ENCODE measurements at regions not wholly inside any gene's neighbourhood (a gene's known extent, or its start where the extent isn't known, plus 50 kb on each side); places are given as distances from the start of the nearest gene placed in this dataset.

- Histone ChIP-seq H3K9me3 (ENCODE audit: control extremely low read depth in 1 of 5, control insufficient read depth in 4 of 5, insufficient read depth in 2 of 5, low read depth in 1 of 5, low read length in 4 of 5) (no peaks in the 10 kb centered on the region), H3K27me3 (replicated peaks in 2 of 5; ENCODE audit: control insufficient read depth in 4 of 5, insufficient read depth in 5 of 5, low read length in 4 of 5) (no peaks in the 10 kb centered on the region), H3K36me3 (ENCODE audit: control insufficient read depth in 4 of 4, insufficient read depth in 4 of 4, low read length in 3 of 4) (no peaks in the 10 kb centered on the region), H3K4me1 (ENCODE audit: control extremely low read depth in 1 of 4, control insufficient read depth in 4 of 4, insufficient read depth in 4 of 4, low read length in 3 of 4) (no peaks in the 10 kb centered on the region), H3K27ac (ENCODE audit: insufficient read depth in 1 of 2, low read depth in 1 of 2, low read length in 2 of 2, poor library complexity in 1 of 2, severe bottlenecking in 2 of 2) (no peak overlapping the region), H3K4me3 (ENCODE audit: control insufficient read depth in 1 of 7, extremely low read depth in 1 of 7, insufficient read depth in 4 of 7, low read depth in 2 of 7, low read length in 6 of 7) (no peak overlapping the region)
- ChIA-PET CTCF (interaction anchor here (0.9 to 2.5 kb wide), 5 partner anchors 8 to 1386 kb away, joined by 3 to 11 read pairs (median 3); no protein-coding TSS in a partner anchor), POLR2A (no interaction called here)
- WGBS (ENCODE audit: insufficient coverage): no CpG with 5 or more reads among the region's 2 CpGs
- DNase-seq: peak; percentile 17 to 57 (median 43)
These were observed 207.1 kb downstream of the NUF2 start for GRCh38 chr1:163528710-163529348.

- WGBS (ENCODE audit: insufficient coverage): 100% methylated on average over 2 of the region's 2 CpGs
- H3K27me3 ChIP-seq (replicated peaks in 2 of 5; ENCODE audit: control insufficient read depth in 4 of 5, insufficient read depth in 5 of 5, low read length in 4 of 5): no peaks in the 10 kb centered on the region
- ChIA-PET POLR2A (interaction anchor here (0.6 kb wide), 1 partner anchor 1876 kb away, joined by 3 read pairs; no protein-coding TSS in a partner anchor), CTCF (interaction anchor here (1.4 to 1.6 kb wide), 2 partner anchors 21 to 1542 kb away, joined by 3 to 6 read pairs; no protein-coding TSS in a partner anchor)
- no peaks in the 10 kb centered on the region for H3K4me1 ChIP-seq (ENCODE audit: control extremely low read depth in 1 of 4, control insufficient read depth in 4 of 4, insufficient read depth in 4 of 4, low read length in 3 of 4)
- H3K4me3 ChIP-seq (ENCODE audit: control insufficient read depth in 1 of 7, extremely low read depth in 1 of 7, insufficient read depth in 4 of 7, low read depth in 2 of 7, low read length in 6 of 7): no peak overlapping the region
- DNase-seq: no peak
- no peaks in the 10 kb centered on the region for H3K9me3 ChIP-seq (ENCODE audit: control extremely low read depth in 1 of 5, control insufficient read depth in 4 of 5, insufficient read depth in 2 of 5, low read depth in 1 of 5, low read length in 4 of 5)
- H3K36me3 ChIP-seq (ENCODE audit: control insufficient read depth in 4 of 4, insufficient read depth in 4 of 4, low read length in 3 of 4): no peaks in the 10 kb centered on the region
- no peak overlapping the region for H3K27ac ChIP-seq (ENCODE audit: insufficient read depth in 1 of 2, low read depth in 1 of 2, low read length in 2 of 2, poor library complexity in 1 of 2, severe bottlenecking in 2 of 2)
These were observed 209.6 kb downstream of the NUF2 start for GRCh38 chr1:163531345-163531744.

- H3K27ac ChIP-seq (ENCODE audit: insufficient read depth in 1 of 2, low read depth in 1 of 2, low read length in 2 of 2, poor library complexity in 1 of 2, severe bottlenecking in 2 of 2): no peak overlapping the region
- ChIA-PET CTCF (interaction anchor here (0.9 to 1.2 kb wide), 3 partner anchors 12 to 1538 kb away, joined by 3 read pairs; no protein-coding TSS in a partner anchor), POLR2A (interaction anchor here (0.6 kb wide), 2 partner anchors 10 to 1216 kb away, joined by 3 to 5 read pairs; no protein-coding TSS in a partner anchor)
- no peaks in the 10 kb centered on the region for H3K27me3 ChIP-seq (replicated peaks in 2 of 5; ENCODE audit: control insufficient read depth in 4 of 5, insufficient read depth in 5 of 5, low read length in 4 of 5)
- no peak overlapping the region for H3K4me3 ChIP-seq (ENCODE audit: control insufficient read depth in 1 of 7, extremely low read depth in 1 of 7, insufficient read depth in 4 of 7, low read depth in 2 of 7, low read length in 6 of 7)
- no peaks in the 10 kb centered on the region for H3K4me1 ChIP-seq (ENCODE audit: control extremely low read depth in 1 of 4, control insufficient read depth in 4 of 4, insufficient read depth in 4 of 4, low read length in 3 of 4)
- DNase-seq: no peak
- H3K9me3 ChIP-seq (ENCODE audit: control extremely low read depth in 1 of 5, control insufficient read depth in 4 of 5, insufficient read depth in 2 of 5, low read depth in 1 of 5, low read length in 4 of 5): no peaks in the 10 kb centered on the region
- 100% methylated on average over 1 of the region's 5 CpGs for WGBS (ENCODE audit: insufficient coverage)
- no peaks in the 10 kb centered on the region for H3K36me3 ChIP-seq (ENCODE audit: control insufficient read depth in 4 of 4, insufficient read depth in 4 of 4, low read length in 3 of 4)
These were observed 213.6 kb downstream of the NUF2 start for GRCh38 chr1:163535401-163535800.

- peak; percentile 3 to 10 (median 4) for DNase-seq
These were observed 214.1 kb downstream of the NUF2 start for GRCh38 chr1:163535807-163536206.

GRCh38 chr1:163537809-163538208, 216.1 kb downstream of the NUF2 start:
- H3K9me3 ChIP-seq (ENCODE audit: control extremely low read depth in 1 of 5, control insufficient read depth in 4 of 5, insufficient read depth in 2 of 5, low read depth in 1 of 5, low read length in 4 of 5): no peaks in the 10 kb centered on the region
- ChIA-PET CTCF (interaction anchor here (1.0 to 2.6 kb wide), 2 partner anchors 9 to 1535 kb away, joined by 3 to 11 read pairs; no protein-coding TSS in a partner anchor), POLR2A (no interaction called here)
- no peaks in the 10 kb centered on the region for H3K4me1 ChIP-seq (ENCODE audit: control extremely low read depth in 1 of 4, control insufficient read depth in 4 of 4, insufficient read depth in 4 of 4, low read length in 3 of 4)
- H3K27ac ChIP-seq (ENCODE audit: insufficient read depth in 1 of 2, low read depth in 1 of 2, low read length in 2 of 2, poor library complexity in 1 of 2, severe bottlenecking in 2 of 2): no peak overlapping the region
- no peaks in the 10 kb centered on the region for H3K27me3 ChIP-seq (replicated peaks in 2 of 5; ENCODE audit: control insufficient read depth in 4 of 5, insufficient read depth in 5 of 5, low read length in 4 of 5)
- H3K36me3 ChIP-seq (ENCODE audit: control insufficient read depth in 4 of 4, insufficient read depth in 4 of 4, low read length in 3 of 4): no peaks in the 10 kb centered on the region
- no CpG with 5 or more reads among the region's 1 CpG for WGBS (ENCODE audit: insufficient coverage)
- no peak for DNase-seq
- no peak overlapping the region for H3K4me3 ChIP-seq (ENCODE audit: control insufficient read depth in 1 of 7, extremely low read depth in 1 of 7, insufficient read depth in 4 of 7, low read depth in 2 of 7, low read length in 6 of 7)

More at GRCh38 chr1:163535807-163536206, 214.1 kb downstream of the NUF2 start:
- WGBS (ENCODE audit: insufficient coverage): no CpG with 5 or more reads among the region's 3 CpGs
- Histone ChIP-seq H3K27me3 (replicated peaks in 2 of 5; ENCODE audit: control insufficient read depth in 4 of 5, insufficient read depth in 5 of 5, low read length in 4 of 5) (no peaks in the 10 kb centered on the region), H3K27ac (ENCODE audit: insufficient read depth in 1 of 2, low read depth in 1 of 2, low read length in 2 of 2, poor library complexity in 1 of 2, severe bottlenecking in 2 of 2) (no peak overlapping the region), H3K9me3 (ENCODE audit: control extremely low read depth in 1 of 5, control insufficient read depth in 4 of 5, insufficient read depth in 2 of 5, low read depth in 1 of 5, low read length in 4 of 5) (no peaks in the 10 kb centered on the region), H3K4me1 (ENCODE audit: control extremely low read depth in 1 of 4, control insufficient read depth in 4 of 4, insufficient read depth in 4 of 4, low read length in 3 of 4) (no peaks in the 10 kb centered on the region), H3K4me3 (ENCODE audit: control insufficient read depth in 1 of 7, extremely low read depth in 1 of 7, insufficient read depth in 4 of 7, low read depth in 2 of 7, low read length in 6 of 7) (no peak overlapping the region), H3K36me3 (ENCODE audit: control insufficient read depth in 4 of 4, insufficient read depth in 4 of 4, low read length in 3 of 4) (no peaks in the 10 kb centered on the region)
- ChIA-PET CTCF (interaction anchor here (0.6 to 1.2 kb wide), 3 partner anchors 13 to 1537 kb away, joined by 3 read pairs; no protein-coding TSS in a partner anchor), POLR2A (interaction anchor here (0.6 kb wide), 1 partner anchor 1216 kb away, joined by 3 read pairs; no protein-coding TSS in a partner anchor)

- Histone ChIP-seq H3K9me3 (ENCODE audit: control extremely low read depth in 1 of 5, control insufficient read depth in 4 of 5, insufficient read depth in 2 of 5, low read depth in 1 of 5, low read length in 4 of 5) (no peaks in the 10 kb centered on the region), H3K36me3 (ENCODE audit: control insufficient read depth in 4 of 4, insufficient read depth in 4 of 4, low read length in 3 of 4) (no peaks in the 10 kb centered on the region), H3K4me3 (ENCODE audit: control insufficient read depth in 1 of 7, extremely low read depth in 1 of 7, insufficient read depth in 4 of 7, low read depth in 2 of 7, low read length in 6 of 7) (no peak overlapping the region), H3K4me1 (ENCODE audit: control extremely low read depth in 1 of 4, control insufficient read depth in 4 of 4, insufficient read depth in 4 of 4, low read length in 3 of 4) (no peaks in the 10 kb centered on the region), H3K27ac (ENCODE audit: insufficient read depth in 1 of 2, low read depth in 1 of 2, low read length in 2 of 2, poor library complexity in 1 of 2, severe bottlenecking in 2 of 2) (no peak overlapping the region), H3K27me3 (replicated peaks in 2 of 5; ENCODE audit: control insufficient read depth in 4 of 5, insufficient read depth in 5 of 5, low read length in 4 of 5) (no peaks in the 10 kb centered on the region)
- no peak for DNase-seq
- POLR2A ChIA-PET: no interaction called here
- CTCF ChIA-PET: interaction anchor here (2.6 kb wide), 1 partner anchor 10 kb away, joined by 11 read pairs; no protein-coding TSS in a partner anchor
- WGBS (ENCODE audit: insufficient coverage): 94% methylated on average over 3 of the region's 4 CpGs
These were observed 216.9 kb downstream of the NUF2 start for GRCh38 chr1:163538667-163539066.

- Histone ChIP-seq H3K36me3 (ENCODE audit: control insufficient read depth in 4 of 4, insufficient read depth in 4 of 4, low read length in 3 of 4) (no peaks in the 10 kb centered on the region), H3K4me1 (ENCODE audit: control extremely low read depth in 1 of 4, control insufficient read depth in 4 of 4, insufficient read depth in 4 of 4, low read length in 3 of 4) (no peaks in the 10 kb centered on the region), H3K9me3 (ENCODE audit: control extremely low read depth in 1 of 5, control insufficient read depth in 4 of 5, insufficient read depth in 2 of 5, low read depth in 1 of 5, low read length in 4 of 5) (no peaks in the 10 kb centered on the region), H3K27me3 (replicated peaks in 2 of 5; ENCODE audit: control insufficient read depth in 4 of 5, insufficient read depth in 5 of 5, low read length in 4 of 5) (no peaks in the 10 kb centered on the region), H3K27ac (ENCODE audit: insufficient read depth in 1 of 2, low read depth in 1 of 2, low read length in 2 of 2, poor library complexity in 1 of 2, severe bottlenecking in 2 of 2) (no peak overlapping the region), H3K4me3 (ENCODE audit: control insufficient read depth in 1 of 7, extremely low read depth in 1 of 7, insufficient read depth in 4 of 7, low read depth in 2 of 7, low read length in 6 of 7) (no peak overlapping the region)
- ChIA-PET POLR2A (no interaction called here), CTCF (interaction anchor here (1.1 kb wide), 1 partner anchor 29 kb away, joined by 4 read pairs; no protein-coding TSS in a partner anchor)
- no CpG with 5 or more reads among the region's 2 CpGs for WGBS (ENCODE audit: insufficient coverage)
- DNase-seq: no peak
These were observed 219.0 kb downstream of the NUF2 start for GRCh38 chr1:163540727-163541126.

Data from common myeloid progenitor, CD34-positive (primary cell).